K562 (cell line): ENCODE measurements at regions not wholly inside any gene's neighbourhood (a gene's known extent, or its start where the extent isn't known, plus 50 kb on each side); places are given as distances from the start of the nearest gene placed in this dataset.

Experiments used
- ATAC-seq: fragments of 200-7000 bp; cut with Tn5 transposase; 3 replicates; pipeline ENCODE4 v1.9.1; 2020; ENCODE audit warnings: moderate library complexity
- BruUV-seq: library from RNA; stranded (reverse); fragments of 400-500 nt; replicated peaks from 2 replicates; lab custom pipeline; 2021; lab: Mats Ljungman, UMichigan
- CTCF ChIA-PET: fragments of 300-600 bp; formaldehyde crosslinking; extraction: SDS; loops from one replicate; lab custom pipeline; 2021; ENCODE audit warnings: low intra/inter-chr PET ratio; lab: Yijun Ruan, JAX
- POLR2A ChIA-PET: fragments of 300-600, 350-650 bp; sonication (Branson Sonifier 250); formaldehyde crosslinking; extraction: SDS; loops from one replicate; lab custom pipeline; 2021; ENCODE audit warnings: antibody characterized with exemption, inconsistent platforms; lab: Yijun Ruan, JAX
- DNase-seq, 4 experiments: peaks; one replicate each; pipeline versions ENCODE4 v3.0.0 to v3.0.0-alpha.2; 2011 to 2018; ENCODE audit warnings: low spot score in 3 of 4, mixed read lengths in 3 of 4; ENCODE audit errors: extremely low read depth in 1 of 4
- FAIRE-seq: peaks from 2 replicates; lab custom pipeline; 2011; peaks lifted over from hg19 to GRCh38; lab: Jason Lieb, UNC
- H2AFZ ChIP-seq: 2 replicates; pipeline ENCODE4 v1.6.0; 2011; ENCODE audit warnings: low read depth, low read length, control low read depth, inconsistent platforms
- H3K27ac ChIP-seq: fragments of 200-600 bp; 3 replicates; pipeline ENCODE4 v1.8.0; 2011; ENCODE audit warnings: low read depth, mild to moderate bottlenecking, control low read depth, inconsistent platforms, low read length, moderate library complexity, mixed read lengths; ENCODE audit errors: extremely low read depth
- H3K27me3 ChIP-seq, 2 experiments: fragments of 300-600 bp in 1 of 2; 2 replicates in 1 of 2; 3 replicates in 1 of 2; pipeline versions ENCODE4 v1.6.0 to v1.8.0; 2011; ENCODE audit warnings: inconsistent platforms in 2 of 2, low read length in 2 of 2, mild to moderate bottlenecking in 1 of 2, mixed read lengths in 1 of 2, moderate library complexity in 1 of 2; ENCODE audit not compliant: control insufficient read depth in 2 of 2, insufficient read depth in 2 of 2
- H3K36me3 ChIP-seq: fragments of 300-600 bp; 3 replicates; pipeline ENCODE4 v1.8.0; 2011; ENCODE audit warnings: mild to moderate bottlenecking, low read length, inconsistent platforms; ENCODE audit not compliant: control insufficient read depth, insufficient read depth
- H3K4me1 ChIP-seq, 2 experiments: fragments of 200-600 bp in 1 of 2; replicated peaks in 1 of 2; 2 replicates in 1 of 2; 3 replicates in 1 of 2; pipeline versions ENCODE4 v1.5.1 to v1.8.0; 2011; ENCODE audit warnings: inconsistent platforms in 2 of 2, low read length in 2 of 2, mild to moderate bottlenecking in 1 of 2, mixed read lengths in 1 of 2, moderate library complexity in 1 of 2; ENCODE audit not compliant: control insufficient read depth in 2 of 2, insufficient read depth in 2 of 2
- H3K4me2 ChIP-seq: 2 replicates; pipeline ENCODE4 v1.6.1; 2011; ENCODE audit warnings: low read length, control low read depth, inconsistent platforms, mixed read lengths; ENCODE audit not compliant: insufficient read depth
- H3K4me3 ChIP-seq: fragments of 200-600 bp; sonication (generic), shearing (Covaris generic); 2 replicates; pipeline ENCODE4 v1.5.1; 2016; ENCODE audit warnings: control low read depth, inconsistent platforms
- H3K79me2 ChIP-seq: fragments of 200-600 bp; 3 replicates; pipeline ENCODE4 v1.8.0; 2011; ENCODE audit warnings: low read length, inconsistent platforms; ENCODE audit not compliant: control insufficient read depth, insufficient read depth
- H3K9ac ChIP-seq, 2 experiments: 2 replicates each; pipeline versions ENCODE4 v1.6.0 to v1.6.1; 2011; ENCODE audit warnings: low read depth in 2 of 2, low read length in 2 of 2, control low read depth in 1 of 2, inconsistent platforms in 1 of 2, mild to moderate bottlenecking in 1 of 2, mixed read lengths in 1 of 2; ENCODE audit not compliant: insufficient read depth in 1 of 2
- H3K9me1 ChIP-seq: one replicate; pipeline ENCODE4 v1.6.0; 2011; ENCODE audit warnings: inconsistent platforms, mild to moderate bottlenecking, low read length, moderate library complexity; ENCODE audit not compliant: control insufficient read depth, insufficient read depth
- H3K9me3 ChIP-seq: replicated peaks from 2 replicates; pipeline ENCODE4 v1.5.1; 2011; ENCODE audit warnings: low read depth, low read length, inconsistent platforms; ENCODE audit not compliant: control insufficient read depth, insufficient read depth
- H4K20me1 ChIP-seq: replicated peaks from 2 replicates; pipeline ENCODE4 v1.6.1; 2011; ENCODE audit warnings: low read length, inconsistent platforms, mixed read lengths; ENCODE audit not compliant: control insufficient read depth, insufficient read depth
- CREM ChIP-seq: IDR thresholded peaks from 2 replicates; pipeline ENCODE4 v1.6.1; 2014; ENCODE audit warnings: antibody characterized with exemption, low read depth
- DACH1 ChIP-seq: fragments of 450-650 bp; IDR thresholded peaks from 2 replicates; pipeline ENCODE4 v1.6.1; 2018; ENCODE audit not compliant: partially characterized antibody
- DLX4 ChIP-seq: fragments of 250-450 bp; sonication (Bioruptor Pico); IDR thresholded peaks from 2 replicates; pipeline ENCODE4 v1.6.1; 2021; ENCODE audit warnings: mild to moderate bottlenecking
- HNRNPH1 ChIP-seq: fragments of 200-400 bp; formaldehyde crosslinking; optimal IDR thresholded peaks from 2 replicates; pipeline ENCODE3; 2017; ENCODE audit warnings: low read depth, mild to moderate bottlenecking, low read length, moderate library complexity
- KDM2B ChIP-seq: fragments of 250-450 bp; sonication (Bioruptor Pico); IDR thresholded peaks from 2 replicates; pipeline ENCODE4 v1.8.0; 2021; ENCODE audit warnings: mild to moderate bottlenecking, moderate library complexity
- KDM4B ChIP-seq, 2 experiments: fragments of 450-650 bp in 1 of 2; sonication (generic) in 1 of 2; IDR thresholded peaks; 2 replicates each; pipeline ENCODE4 v1.6.1; 2016 to 2017; ENCODE audit warnings: borderline replicate concordance in 2 of 2, antibody characterized with exemption in 1 of 2, low read depth in 1 of 2, mild to moderate bottlenecking in 1 of 2
- NBN ChIP-seq: fragments of 450-650 bp; IDR thresholded peaks from 2 replicates; pipeline ENCODE4 v1.6.1; 2016; ENCODE audit warnings: low read depth, mild to moderate bottlenecking
- PHB ChIP-seq: fragments of 250-450 bp; sonication (Bioruptor Pico); IDR thresholded peaks from 2 replicates; pipeline ENCODE4 v1.5.0; 2021
- PTTG1 ChIP-seq: fragments of 450-650 bp; IDR thresholded peaks from 2 replicates; pipeline ENCODE4 v1.6.1; 2016; ENCODE audit warnings: low read depth, mild to moderate bottlenecking, missing genetic modification characterization, missing compliant biosample characterization
- WGBS: fragments of 100-300 bp; shearing (Covaris generic); methylation state at CpG from one replicate; pipeline ENCODE4 v1.1.6; 2016; ENCODE audit warnings: low coverage, mixed read lengths; ENCODE audit not compliant: insufficient coverage; ENCODE audit errors: missing lambda C conversion rate; 5-methylcytosine and 5-hydroxymethylcytosine counted together
- in situ Hi-C: fragments of 300-500 bp; cut with MboI; formaldehyde crosslinking; loops from 4 replicates; pipeline ENCODE4 v1.15.0; 2018; ENCODE audit warnings: inconsistent platforms, mixed read lengths
- intact Hi-C: fragments of 100-400 bp; cut with micrococcal nuclease; formaldehyde crosslinking; loops from 2 replicates; pipeline ENCODE4 v1.14.2; 2022

GRCh38 chr18:24877546-24877945 lies 417.1 kb downstream of the HRH4 start:
- FAIRE-seq (no peak), DNase-seq (no peak), ATAC-seq (no peak)
- POLR2A ChIA-PET: interaction anchor here (0.6 kb wide), 2 partner anchors 39 to 854 kb away, joined by 3 read pairs; no protein-coding TSS in a partner anchor
- Histone ChIP-seq H4K20me1 (no peaks in the 10 kb centered on the region), H3K4me3 (no peak overlapping the region), H3K9me1 (no peaks in the 10 kb centered on the region), H3K27ac (no peak overlapping the region), H3K79me2 (no peaks in the 10 kb centered on the region), H3K27me3 (no peaks in the 10 kb centered on the region), H2AFZ (no peak overlapping the region), H3K4me2 (no peak overlapping the region), H3K9me3 (no peaks in the 10 kb centered on the region; the same call in 1 of the 2 replicates), H3K36me3 (no peaks in the 10 kb centered on the region), H3K4me1 (no peaks in the 10 kb centered on the region), H3K9ac (no peak overlapping the region)
- intact Hi-C loops (loop anchor here (10.0 kb wide), 2 partner anchors 357 to 1017 kb away; no protein-coding TSS in a partner anchor), in situ Hi-C loops (no loop called here)
- 1% methylated on average over 6 of the region's 6 CpGs for WGBS
- TF ChIP-seq KDM4B (IDR thresholded peaks at IDR 0.05; ENCODE audit: borderline replicate concordance in 2 of 2, low read depth in 1 of 2) (no peak), KDM2B (CRISPR knock-in tag) (no peak), PHB (no peak), CREM (no peak), DACH1 (no peak), DLX4 (CRISPR knock-in tag) (no peak), NBN (no peak), PTTG1 (tag) (no peak), HNRNPH1 (no peak)
- CTCF ChIA-PET: no interaction called here
- BruUV-seq: no TSS peak
